HG03457 (cell line): ENCODE measurements at regions not wholly inside any gene's neighbourhood (a gene's known extent, or its start where the extent isn't known, plus 50 kb on each side); places are given as distances from the start of the nearest gene placed in this dataset.
"Not testable (repeated sequence)": the region's sequence is repeated elsewhere in the genome, so short reads cannot be mapped to it uniquely, and the experiment has no call there.

Source experiments
- ATAC-seq: cut with Tn5 transposase; IDR thresholded peaks from one replicate; pipeline ENCODE4 v1.9.1; 2021; ENCODE audit warnings: moderate number of reproducible peaks; ENCODE audit not compliant: unreplicated experiment

GRCh38 chr3:187850258-187850921, 105.1 kb upstream of the BCL6 start:
- no peak for ATAC-seq

GRCh38 chr3:187852842-187853730, 107.8 kb upstream of the BCL6 start:
- ATAC-seq, result no peak

DNA sequence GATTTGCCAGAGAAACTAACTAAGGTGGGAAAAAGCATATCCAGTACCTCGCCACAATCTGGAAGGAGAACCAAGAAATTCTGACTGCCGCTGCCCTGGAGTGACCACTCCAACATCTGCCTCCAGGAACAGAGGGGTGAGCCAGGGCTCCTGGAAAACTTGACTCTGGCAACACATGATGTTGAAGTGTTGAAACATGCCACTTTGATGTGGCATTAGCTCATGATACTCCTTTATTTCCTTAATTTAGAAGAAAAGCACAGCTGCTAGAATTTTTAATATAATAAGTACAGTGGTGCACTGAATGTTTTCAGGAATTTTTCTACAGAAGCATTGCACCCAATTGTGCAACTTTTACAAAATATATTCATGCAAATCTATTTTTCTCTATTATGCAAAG, 109.9 kb upstream of the BCL6 start:
- no peak for ATAC-seq

- ATAC-seq, result no peak
Measured at GRCh38 chr3:187856555-187856954, 111.3 kb upstream of the BCL6 start.

DNA sequence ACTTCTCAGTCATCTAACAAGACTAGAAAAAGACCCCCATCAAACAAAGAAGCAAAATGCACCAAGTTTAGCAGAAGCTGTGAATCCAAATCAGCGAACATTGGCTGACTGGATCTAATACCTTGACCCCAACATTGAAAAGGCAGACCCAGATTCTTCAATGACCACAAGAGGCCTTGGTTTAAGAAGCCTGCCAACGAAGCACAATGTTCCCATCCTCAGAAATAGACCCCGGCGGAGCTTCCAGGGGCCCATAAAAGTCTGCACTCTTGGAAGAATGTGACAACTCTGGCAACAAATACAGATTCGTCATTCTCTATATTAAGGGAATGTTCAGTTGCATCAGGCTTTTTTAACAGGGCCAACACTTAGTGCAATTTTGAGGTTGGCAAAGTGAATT, 112.8 kb upstream of the BCL6 start:
- ATAC-seq, result no peak

- ATAC-seq, result no peak
Measured at GRCh38 chr3:187858711-187859110, 113.4 kb upstream of the BCL6 start.

DNA sequence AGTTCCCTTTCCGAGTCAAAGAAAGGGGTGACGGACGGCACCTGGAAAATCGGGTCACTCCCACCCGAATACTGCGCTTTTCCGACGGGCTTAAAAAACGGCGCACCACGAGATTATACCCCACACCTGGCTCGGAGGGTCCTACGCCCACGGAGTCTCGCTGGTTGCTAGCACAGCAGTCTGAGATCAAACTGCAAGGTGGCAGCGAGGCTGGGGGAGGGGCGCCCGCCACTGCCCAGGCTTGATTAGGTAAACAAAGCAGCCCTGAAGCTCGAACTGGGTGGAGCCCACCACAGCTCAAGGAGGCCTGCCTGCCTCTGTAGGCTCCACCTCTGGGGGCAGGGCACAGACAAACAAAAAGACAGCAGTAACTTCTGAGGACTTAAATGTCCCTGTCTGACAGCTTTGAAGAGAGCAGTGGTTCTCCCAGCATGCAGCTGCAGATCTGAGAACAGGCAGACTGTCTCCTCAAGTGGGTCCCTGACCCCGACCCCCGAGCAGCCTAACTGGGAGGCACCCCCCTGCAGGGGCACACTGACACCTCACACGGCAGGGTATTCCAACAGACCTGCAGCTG, 117.5 kb upstream of the BCL6 start:
- ATAC-seq, result not testable (repeated sequence)

- ATAC-seq, result peak; percentile 79
Measured at GRCh38 chr3:187870360-187871203, 125.3 kb upstream of the BCL6 start.

- no peak for ATAC-seq
Measured at GRCh38 chr3:187871204-187871591, 125.9 kb upstream of the BCL6 start.

GRCh38 chr3:187871848-187872247, 126.6 kb upstream of the BCL6 start:
- no peak for ATAC-seq

- ATAC-seq, result no peak
Measured at GRCh38 chr3:187873843-187874242, 128.6 kb upstream of the BCL6 start.

DNA sequence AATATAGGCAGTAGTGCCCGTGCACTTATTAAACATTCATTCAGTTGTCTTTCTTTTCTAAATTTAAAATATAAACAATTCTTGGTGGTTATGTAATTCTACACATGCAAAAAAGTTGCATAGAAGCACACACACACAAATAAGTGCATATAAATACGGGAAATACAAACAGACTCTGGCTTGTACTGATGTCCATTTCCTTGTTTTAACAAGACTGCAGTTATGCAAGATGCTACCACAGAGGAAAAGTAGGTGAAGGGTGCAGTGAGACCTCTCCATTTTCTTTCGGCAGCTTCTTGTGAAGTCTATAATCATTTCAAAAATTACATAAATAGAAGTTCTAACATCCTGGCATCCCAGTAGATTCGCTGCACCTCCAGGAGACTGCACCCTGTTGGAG, 130.6 kb upstream of the BCL6 start:
- ATAC-seq, result no peak

DNA sequence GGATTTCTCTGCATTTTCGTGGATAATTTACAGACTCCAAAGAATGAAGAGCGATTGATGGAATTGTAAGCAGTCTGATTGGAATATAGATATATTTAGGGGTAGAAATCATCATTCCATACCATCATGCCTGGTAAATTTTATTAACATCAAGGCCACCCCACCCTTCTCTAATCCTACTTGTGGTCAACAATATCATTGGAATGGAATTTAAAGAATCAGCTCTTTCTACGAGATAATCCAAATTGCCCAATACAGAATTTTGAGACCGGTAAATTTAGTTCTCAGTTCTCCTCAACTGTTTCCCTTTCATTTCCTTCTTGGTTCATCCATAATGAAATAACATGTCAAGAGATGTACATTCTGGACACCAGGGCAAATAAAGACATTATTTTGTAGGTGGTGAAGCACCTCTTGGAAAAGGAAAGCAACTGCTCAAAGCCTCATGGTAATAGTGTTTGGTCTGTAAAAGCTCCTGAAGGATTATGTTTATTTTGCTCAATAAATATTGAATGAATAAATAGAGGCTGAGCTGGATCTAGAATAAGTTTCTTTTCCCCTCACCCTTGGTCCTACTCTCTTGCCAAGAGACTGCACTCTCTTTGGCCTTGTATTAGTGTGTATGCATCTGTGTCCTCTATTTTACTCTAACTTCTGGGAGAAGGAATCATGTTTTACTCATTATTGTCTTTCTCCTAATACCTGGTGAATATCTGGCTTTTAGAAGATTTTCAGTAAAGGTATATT, 133.7 kb upstream of the BCL6 start:
- ATAC-seq, result no peak

GRCh38 chr3:187880441-187880840, 135.2 kb upstream of the BCL6 start:
- ATAC-seq, result no peak

GRCh38 chr3:187880851-187881250, 135.6 kb upstream of the BCL6 start:
- ATAC-seq, result no peak

GRCh38 chr3:187888701-187889100, 143.4 kb upstream of the BCL6 start:
- ATAC-seq, result no peak

DNA sequence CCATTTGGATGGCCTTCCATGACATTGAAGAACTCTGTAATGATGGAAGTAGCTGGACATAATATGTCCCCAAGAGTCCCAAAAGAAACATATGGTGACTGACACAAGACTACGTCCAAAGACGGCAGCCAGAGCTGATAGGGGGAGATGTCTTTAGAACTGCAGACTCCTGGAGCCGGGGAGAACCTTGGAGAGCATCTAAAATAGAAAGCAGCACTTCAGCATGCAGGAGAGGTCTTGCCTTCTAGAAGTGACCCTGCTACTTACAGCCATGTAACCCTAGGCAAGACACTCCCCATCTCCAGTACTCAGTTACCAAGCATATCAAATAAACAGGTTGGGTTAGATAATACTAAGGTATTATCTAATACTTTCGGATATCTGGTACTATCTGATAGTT, 143.8 kb upstream of the BCL6 start:
- no peak for ATAC-seq

- ATAC-seq, result no peak
Measured at GRCh38 chr3:187889601-187890404, 144.5 kb upstream of the BCL6 start.

DNA sequence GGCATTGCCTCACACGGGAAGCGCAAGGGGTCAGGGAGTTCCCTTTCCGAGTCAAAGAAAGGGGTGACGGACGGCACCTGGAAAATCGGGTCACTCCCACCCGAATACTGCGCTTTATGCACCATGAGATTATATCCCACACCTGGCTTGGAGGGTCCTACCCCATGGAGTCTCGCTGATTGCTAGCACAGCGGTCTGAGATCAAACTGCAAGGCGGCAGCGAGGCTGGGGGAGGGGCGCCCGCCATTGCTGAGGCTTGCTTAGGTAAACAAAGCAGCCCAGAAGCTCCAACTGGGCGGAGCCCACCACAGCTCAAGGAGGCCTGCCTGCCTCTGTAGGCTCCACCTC, 145.1 kb upstream of the BCL6 start:
- not testable (repeated sequence) for ATAC-seq

DNA sequence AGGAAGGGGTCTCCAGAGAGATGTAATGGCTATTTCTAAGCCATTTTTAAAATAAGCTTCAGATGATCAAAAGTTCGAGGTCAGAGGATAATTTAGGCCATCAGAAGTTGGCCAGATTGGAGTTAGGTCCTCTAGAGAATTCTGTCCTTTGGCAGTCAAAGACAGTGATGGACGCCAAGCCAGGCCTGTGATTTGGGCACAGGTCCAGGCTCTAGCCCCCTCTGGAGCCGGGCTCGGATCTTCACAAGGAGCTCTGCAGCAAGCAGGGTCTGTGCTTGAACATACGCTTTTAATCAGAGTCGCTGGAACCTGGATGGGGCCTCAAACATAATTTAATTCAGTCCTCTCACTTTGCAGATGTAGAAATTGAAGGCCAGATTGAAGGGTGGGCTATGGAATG, 151.4 kb upstream of the BCL6 start:
- no peak for ATAC-seq
